ENCODE measurements at regions not wholly inside any gene's neighbourhood (a gene's known extent, or its start where the extent isn't known, plus 50 kb on each side); places are given as distances from the start of the nearest gene placed in this dataset.
"Not testable (repeated sequence)": the region's sequence is repeated elsewhere in the genome, so short reads cannot be mapped to it uniquely, and the experiment has no call there.

DNA sequence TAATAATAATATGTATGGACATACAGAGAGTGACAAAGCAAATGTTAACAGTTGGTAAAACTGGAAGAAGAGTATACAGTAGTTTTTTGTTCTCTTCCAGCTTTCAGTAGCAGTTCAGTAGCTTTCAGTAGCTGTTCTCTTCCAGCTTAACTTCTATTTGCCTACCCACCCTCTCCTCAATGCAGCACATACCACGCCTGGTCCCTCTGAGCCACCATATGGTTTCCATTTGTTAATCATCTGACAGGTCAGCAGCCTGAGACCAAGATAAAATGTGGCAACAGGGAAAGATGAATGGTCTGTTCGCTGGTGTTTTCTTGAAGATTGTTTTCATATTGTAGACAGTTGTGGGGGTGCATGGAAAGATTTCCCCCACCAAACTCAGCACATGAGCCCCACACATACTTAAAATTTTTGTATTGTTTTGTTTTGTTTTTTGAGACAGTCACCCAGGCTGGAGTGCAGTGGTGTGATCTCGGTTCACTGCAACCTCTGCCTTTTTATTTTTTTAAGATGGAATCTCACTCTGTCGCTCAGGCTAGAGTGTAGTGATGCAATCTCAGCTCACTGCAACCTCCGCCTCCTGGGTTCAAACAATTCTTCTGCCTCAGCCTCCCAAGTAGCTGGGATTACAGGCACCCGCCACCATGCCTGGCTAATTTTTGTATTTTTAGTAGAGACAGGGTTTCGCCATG, 56.8 kb downstream of the ATP6V0E2 start:
- DNase-seq (ENCODE audit: low read depth in 2 of 2): not testable (repeated sequence)

DNA sequence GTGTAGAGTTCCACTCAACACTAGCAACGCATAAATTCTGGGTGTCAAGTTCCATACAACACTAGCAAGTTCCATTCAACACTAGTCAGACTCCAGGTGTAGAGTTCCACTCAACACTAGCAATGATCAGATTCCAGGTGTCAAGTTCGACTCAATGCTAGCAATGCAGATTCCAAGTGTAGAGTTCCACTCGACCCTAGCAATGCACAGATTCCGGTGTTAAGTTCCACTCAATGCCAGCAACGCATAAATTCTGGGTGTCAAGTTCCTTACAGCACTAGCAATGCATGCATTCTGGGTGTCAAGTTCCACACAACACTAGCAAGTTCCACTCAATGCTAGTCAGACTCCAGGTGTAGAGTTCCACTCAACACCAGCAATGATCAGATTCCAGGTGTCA, 60.0 kb downstream of the ATP6V0E2 start:
- not testable (repeated sequence) for DNase-seq (ENCODE audit: low read depth in 2 of 2)

DNA sequence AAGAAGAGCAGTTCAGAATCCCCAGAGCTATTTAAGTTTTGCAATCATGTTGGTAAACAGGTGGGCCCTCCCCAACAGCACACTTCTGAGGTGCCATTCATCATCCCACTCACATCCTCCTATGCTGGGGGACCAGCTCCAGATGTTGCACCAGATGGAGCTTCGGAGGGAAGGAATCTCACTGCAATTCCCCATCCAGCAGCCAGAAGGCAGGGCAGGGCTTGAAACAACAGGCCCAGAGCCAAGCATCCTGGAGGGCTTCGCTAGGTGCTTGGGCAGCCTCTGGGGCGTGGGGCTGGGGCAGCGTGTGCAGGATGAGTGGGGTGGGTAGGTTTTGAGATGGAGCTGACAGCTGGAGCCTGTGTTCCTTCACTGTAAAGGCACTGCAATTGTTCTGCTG, 73.6 kb downstream of the ATP6V0E2 start:
- DNase-seq (ENCODE audit: low read depth in 2 of 2): not testable (repeated sequence)

- DNase-seq (ENCODE audit: low read depth in 2 of 2): not testable (repeated sequence)
These were observed 74.7 kb downstream of the ATP6V0E2 start for GRCh38 chr7:149948444-149948843.

- not testable (repeated sequence) for DNase-seq (ENCODE audit: low read depth in 2 of 2)
These were observed 76.3 kb downstream of the ATP6V0E2 start for GRCh38 chr7:149949863-149950577.

- DNase-seq (ENCODE audit: low read depth in 2 of 2): not testable (repeated sequence)
These were observed 76.8 kb downstream of the ATP6V0E2 start for GRCh38 chr7:149950578-149950924.

DNA sequence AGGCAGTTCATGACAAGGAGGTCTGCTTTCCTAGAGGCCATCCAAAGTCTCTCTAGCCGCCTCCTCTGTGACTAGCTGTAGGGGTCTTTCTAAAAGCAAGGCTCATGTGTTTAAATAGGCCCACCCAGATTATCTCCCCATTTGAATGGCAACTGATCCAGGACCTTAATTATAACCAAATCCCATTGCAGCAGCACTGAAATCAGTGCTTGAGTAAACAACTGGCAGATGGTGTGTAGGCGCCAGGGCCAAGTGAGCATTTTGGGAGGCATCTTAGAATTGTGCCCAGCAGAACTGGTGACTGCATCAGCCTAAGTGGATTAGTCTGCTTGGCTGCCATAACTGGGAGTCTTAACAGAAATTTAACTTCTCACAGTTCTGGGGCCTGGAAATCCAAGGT, 77.8 kb downstream of the ATP6V0E2 start:
- DNase-seq (ENCODE audit: low read depth in 2 of 2): not testable (repeated sequence)

DNA sequence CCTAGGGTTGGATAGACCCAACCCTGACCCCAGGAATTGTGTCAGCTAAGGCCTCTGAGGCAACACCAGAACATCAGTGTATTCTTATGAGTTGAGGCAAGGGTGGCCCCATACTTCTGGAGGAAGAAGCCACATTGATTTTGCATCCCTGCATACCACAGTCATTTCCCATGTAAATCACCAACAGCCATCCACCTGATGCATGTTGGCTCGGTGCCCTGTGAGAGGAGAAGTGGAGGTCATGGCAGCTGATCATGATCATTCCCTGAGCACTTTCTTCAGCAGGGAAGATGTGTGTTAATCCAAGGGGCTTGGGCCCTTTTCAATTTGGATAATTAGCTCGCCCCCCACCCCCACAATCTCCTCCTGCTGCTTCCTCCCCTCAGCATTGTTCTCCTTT, 85.1 kb downstream of the ATP6V0E2 start:
- not testable (repeated sequence) for DNase-seq (ENCODE audit: low read depth in 2 of 2)

DNA sequence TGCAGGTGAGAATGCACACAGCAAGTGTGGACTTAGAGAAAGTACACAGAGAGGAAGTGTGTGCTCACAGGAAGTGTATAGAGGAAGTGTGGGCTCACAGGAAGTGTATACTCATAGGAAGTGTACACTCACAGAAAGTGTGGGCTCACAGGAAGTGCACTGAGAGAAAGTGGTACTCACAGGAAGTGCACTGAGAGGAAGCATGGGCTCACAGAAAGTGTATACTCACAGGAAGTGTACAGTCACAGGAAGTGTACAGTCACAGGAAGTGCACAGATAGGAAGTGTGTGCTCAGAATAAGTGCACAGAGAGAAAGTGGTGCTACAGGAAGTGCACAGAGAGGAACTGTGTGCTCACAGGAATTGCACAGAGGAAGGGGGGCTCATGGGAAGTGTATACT, 87.1 kb downstream of the ATP6V0E2 start:
- not testable (repeated sequence) for DNase-seq (ENCODE audit: low read depth in 2 of 2)

GRCh38 chr7:149961878-149962277, 88.1 kb downstream of the ATP6V0E2 start:
- DNase-seq (ENCODE audit: low read depth in 2 of 2): not testable (repeated sequence)

DNA sequence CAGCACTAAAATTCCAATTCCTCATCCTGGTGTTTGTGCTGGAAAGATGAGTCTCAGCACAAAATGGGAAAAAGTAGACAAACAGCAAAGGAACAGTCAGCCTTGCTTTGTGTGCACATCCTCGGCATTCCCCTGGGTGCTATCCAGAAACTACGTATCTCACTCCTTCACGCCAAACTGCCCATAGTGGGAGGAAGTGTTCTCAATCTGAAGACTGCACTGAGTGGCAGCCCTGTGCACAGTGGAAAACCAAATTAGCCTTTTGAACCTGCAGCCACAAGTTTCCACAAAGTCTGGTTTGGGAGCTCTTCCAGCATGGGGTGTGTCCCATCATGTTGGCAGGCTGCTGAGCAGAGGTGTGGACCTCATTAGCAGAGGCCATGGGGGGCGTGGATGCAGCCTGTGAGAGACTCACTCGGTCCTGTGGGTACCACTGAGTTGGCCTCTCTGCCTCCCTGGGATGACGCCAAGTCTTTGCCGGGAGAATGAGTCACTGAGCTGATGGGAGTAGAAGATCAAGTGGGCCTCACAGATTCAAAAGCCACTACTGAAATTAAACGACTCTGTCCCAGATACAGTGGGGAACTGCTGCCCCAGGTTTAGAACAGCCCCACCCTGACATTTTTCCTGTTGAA, 89.0 kb downstream of the ATP6V0E2 start:
- not testable (repeated sequence) for DNase-seq (ENCODE audit: low read depth in 2 of 2)

DNA sequence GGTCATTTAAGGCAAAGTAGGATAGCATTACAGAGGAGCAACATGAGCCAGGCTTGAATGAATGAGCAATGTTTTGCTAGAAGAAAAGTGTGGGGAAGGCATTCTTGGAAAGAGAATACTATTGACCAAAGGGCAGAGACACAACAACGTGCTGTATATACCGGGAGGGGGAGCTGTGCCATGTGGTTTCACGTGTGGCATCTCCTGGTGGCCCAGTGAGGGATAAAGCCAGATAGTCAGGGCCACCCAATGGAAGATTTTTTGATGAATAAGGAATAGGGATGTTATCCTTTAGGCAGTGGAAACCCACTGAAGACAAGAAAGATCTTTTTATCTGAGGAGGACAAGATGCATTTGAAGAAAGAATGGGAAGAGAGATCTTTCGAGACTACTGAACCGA, 90.2 kb downstream of the ATP6V0E2 start:
- not testable (repeated sequence) for DNase-seq (ENCODE audit: low read depth in 2 of 2)

- DNase-seq (ENCODE audit: low read depth in 2 of 2): not testable (repeated sequence)
These were observed 92.7 kb downstream of the ATP6V0E2 start for GRCh38 chr7:149966444-149966843.

DNA sequence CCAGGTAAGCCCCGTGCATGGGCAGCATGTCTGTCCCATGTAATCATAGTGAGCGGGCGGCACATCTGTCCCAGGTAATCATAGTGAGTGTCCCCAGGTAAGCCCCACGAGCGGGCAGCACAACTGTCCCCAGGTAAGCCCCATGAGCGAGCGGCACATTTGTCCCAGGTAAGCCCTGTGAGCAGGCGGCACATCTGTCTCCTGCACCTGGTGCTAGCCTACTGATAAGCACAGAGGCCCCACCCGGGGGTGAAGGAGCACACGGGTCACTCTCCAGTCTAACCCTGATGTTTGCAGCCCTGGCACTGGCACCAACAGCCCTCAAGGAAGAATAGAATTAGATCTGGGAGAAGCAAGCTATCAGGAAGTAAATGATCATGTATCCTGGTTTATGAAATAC, 99.2 kb downstream of the ATP6V0E2 start:
- DNase-seq (ENCODE audit: low read depth in 2 of 2): not testable (repeated sequence)

DNA sequence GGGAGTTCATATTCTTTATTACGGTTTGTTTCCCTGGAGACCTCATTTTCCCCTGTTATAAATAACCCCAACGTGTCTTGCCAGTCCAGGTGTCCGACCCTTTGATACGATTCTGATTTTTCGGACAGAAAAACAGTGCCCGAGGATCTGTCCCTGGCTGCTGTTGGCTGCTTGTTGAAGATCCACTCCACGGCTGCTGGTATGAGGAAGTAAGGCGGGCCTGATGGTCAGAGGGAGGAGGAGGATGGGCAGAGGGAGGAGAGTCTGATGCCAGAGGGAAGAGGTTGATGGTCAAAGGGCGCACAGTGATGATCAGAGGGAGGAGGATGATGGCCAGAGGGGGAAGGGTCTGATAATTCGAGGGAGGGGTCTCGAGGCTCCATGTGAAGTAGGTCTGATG, 99.9 kb downstream of the ATP6V0E2 start:
- not testable (repeated sequence) for DNase-seq (ENCODE audit: low read depth in 2 of 2)

GRCh38 chr7:149975608-149976007, 101.8 kb downstream of the ATP6V0E2 start:
- not testable (repeated sequence) for DNase-seq (ENCODE audit: low read depth in 2 of 2)

DNA sequence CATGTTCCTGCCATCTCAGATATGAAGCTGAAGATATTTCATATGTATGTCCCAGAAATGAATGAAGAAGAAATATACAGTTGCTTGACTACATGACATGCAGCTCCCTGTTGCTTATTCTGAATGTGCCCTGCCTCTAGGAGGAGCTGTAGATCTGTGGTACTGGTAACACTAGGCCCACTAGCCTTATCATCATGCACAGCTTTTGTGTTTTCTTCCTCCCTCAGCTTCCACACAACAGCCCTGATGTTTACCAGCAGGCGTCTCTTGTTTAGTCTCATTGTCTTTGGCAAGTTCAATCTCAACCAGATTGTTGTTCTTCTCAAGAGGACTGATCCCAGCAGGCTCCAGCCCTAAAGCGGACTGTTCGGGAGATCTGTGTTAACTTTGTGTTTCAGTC, 104.8 kb downstream of the ATP6V0E2 start:
- DNase-seq (ENCODE audit: low read depth in 2 of 2): not testable (repeated sequence)

- not testable (repeated sequence) for DNase-seq (ENCODE audit: low read depth in 2 of 2)
These were observed 105.2 kb downstream of the ATP6V0E2 start for GRCh38 chr7:149978944-149979343.

DNA sequence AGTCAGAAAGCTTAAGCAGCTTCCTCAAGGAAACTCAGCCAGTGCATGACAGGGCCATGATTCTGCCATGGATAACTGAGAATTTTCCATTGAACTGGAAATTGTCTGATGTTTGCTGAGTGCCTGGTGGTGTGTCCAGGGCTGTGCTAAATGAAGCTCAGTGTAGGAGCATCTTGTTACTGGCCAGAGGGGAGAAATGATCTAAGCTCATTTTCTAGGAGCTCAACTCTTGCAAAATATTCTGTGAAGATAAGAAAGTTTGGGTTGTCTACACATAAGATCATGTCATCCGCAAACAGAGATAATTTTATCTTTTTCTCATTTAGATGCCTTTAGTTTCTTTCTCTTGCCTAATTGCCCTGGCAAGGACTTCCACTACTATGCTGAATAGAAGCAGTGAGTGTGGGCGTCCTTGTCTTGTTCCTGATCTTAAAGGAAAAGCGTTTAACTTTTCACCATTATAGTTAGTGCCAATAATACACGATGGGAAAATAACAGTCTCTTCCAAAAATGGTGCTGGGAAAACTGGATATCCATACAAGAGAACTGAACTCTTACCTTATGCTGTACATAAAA, 108.9 kb downstream of the ATP6V0E2 start:
- DNase-seq (ENCODE audit: low read depth in 2 of 2): not testable (repeated sequence)

GRCh38 chr7:149986866-149987265, 113.1 kb downstream of the ATP6V0E2 start:
- DNase-seq (ENCODE audit: low read depth in 2 of 2): not testable (repeated sequence)

- not testable (repeated sequence) for DNase-seq (ENCODE audit: low read depth in 2 of 2)
These were observed 118.0 kb downstream of the ATP6V0E2 start for GRCh38 chr7:149991652-149992302.

DNA sequence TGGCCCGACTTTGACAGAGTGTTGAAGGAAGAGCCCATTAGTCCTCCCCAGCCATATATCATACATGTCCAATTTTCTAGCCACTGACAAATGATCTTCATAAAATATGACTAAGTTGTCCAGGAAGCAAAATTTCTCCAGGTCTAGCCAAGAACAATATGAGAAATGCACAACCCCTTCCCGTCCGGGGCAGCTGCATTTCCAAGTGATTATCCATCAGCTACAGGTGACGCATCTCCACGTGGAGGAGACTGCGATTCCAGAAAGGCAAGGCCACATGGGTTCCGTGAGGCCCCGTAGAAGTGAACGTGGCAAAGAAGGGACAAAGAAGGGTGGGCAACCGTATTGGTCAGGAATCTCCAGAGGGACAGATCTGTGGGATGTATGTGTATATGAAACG, 118.6 kb downstream of the ATP6V0E2 start:
- not testable (repeated sequence) for DNase-seq (ENCODE audit: low read depth in 2 of 2)

Data from activated CD8-positive, alpha-beta memory T cell treated with anti-CD3 and anti-CD28 coated beads for 4 hours (primary cell).